ENCODE measurements at regions not wholly inside any gene's neighbourhood (a gene's known extent, or its start where the extent isn't known, plus 50 kb on each side); places are given as distances from the start of the nearest gene placed in this dataset.
"Not testable (repeated sequence)": the region's sequence is repeated elsewhere in the genome, so short reads cannot be mapped to it uniquely, and the experiment has no call there.

DNA sequence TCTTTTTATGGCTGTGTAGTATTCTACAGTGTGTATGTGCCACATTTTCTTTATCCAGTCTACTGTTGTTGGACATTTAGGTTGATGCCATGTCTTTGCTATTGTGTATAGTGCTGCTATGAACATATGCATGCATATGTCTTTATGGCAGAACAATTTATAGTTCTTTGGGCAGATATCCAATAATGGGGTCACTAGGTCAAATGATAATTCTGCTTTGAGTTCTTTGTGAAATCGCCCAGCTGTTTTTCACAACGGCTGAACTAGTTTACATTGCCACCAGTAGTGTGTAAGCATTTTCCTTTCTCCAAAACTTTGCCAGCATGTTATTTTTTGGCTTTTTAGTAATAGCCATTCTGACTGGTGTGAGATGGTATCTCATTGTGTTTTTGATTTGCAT is 214.8 kb upstream of the TMEM229A start:
- Histone ChIP-seq H3K9me3 (ENCODE audit: insufficient read depth, low read length) (no peaks in the 10 kb centered on the region), H3K27ac (ENCODE audit: low read depth, low read length) (no peak overlapping the region), H4K20me1 (ENCODE audit: low read depth, low read length) (no peaks in the 10 kb centered on the region), H3F3A (ENCODE audit: insufficient read depth) (no peaks in the 10 kb centered on the region), H3K79me2 (ENCODE audit: insufficient read depth, low read length) (no peaks in the 10 kb centered on the region), H3K27me3 (ENCODE audit: low read length) (no peaks in the 10 kb centered on the region), H2AFZ (ENCODE audit: low read depth, low read length, severe bottlenecking) (no peak overlapping the region), H3K9me2 (replicated peaks; ENCODE audit: insufficient read depth, low read length) (no peaks in the 10 kb centered on the region), H3K4me3 (ENCODE audit: insufficient read depth, low read length, poor library complexity, severe bottlenecking) (no peak overlapping the region), H3K36me3 (ENCODE audit: low read length) (no peaks in the 10 kb centered on the region), H3K9ac (ENCODE audit: low read length) (no peak overlapping the region), H3K4me2 (ENCODE audit: low read depth, low read length, poor library complexity, severe bottlenecking) (no peak overlapping the region)
- no peak for TF ChIP-seq CTCF (IDR thresholded peaks at IDR 0.05; ENCODE audit: insufficient read depth, low read length, poor library complexity, severe bottlenecking)
- no peak for TF ChIP-seq EZH2phosphoT487 (conservative IDR thresholded peaks at IDR 0.05; ENCODE audit: low read length)

GRCh38 chr7:124246262-124246863 is 213.5 kb upstream of the TMEM229A start:
- Histone ChIP-seq H2AFZ (ENCODE audit: low read depth, low read length, severe bottlenecking) (no peak overlapping the region), H3K4me3 (ENCODE audit: insufficient read depth, low read length, poor library complexity, severe bottlenecking) (no peak overlapping the region)

GRCh38 chr7:124244469-124244868 is 211.6 kb upstream of the TMEM229A start:
- not testable (repeated sequence) for H3K4me3 ChIP-seq (ENCODE audit: insufficient read depth, low read length, poor library complexity, severe bottlenecking); H3K27ac ChIP-seq (ENCODE audit: low read depth, low read length); H3K79me2 ChIP-seq (ENCODE audit: insufficient read depth, low read length); H3K4me2 ChIP-seq (ENCODE audit: low read depth, low read length, poor library complexity, severe bottlenecking); H4K20me1 ChIP-seq (ENCODE audit: low read depth, low read length); H3K9ac ChIP-seq (ENCODE audit: low read length); H2AFZ ChIP-seq (ENCODE audit: low read depth, low read length, severe bottlenecking); H3K9me2 ChIP-seq (replicated peaks; ENCODE audit: insufficient read depth, low read length); H3K36me3 ChIP-seq (ENCODE audit: low read length); H3K27me3 ChIP-seq (ENCODE audit: low read length); H3F3A ChIP-seq (ENCODE audit: insufficient read depth); H3K9me3 ChIP-seq (ENCODE audit: insufficient read depth, low read length)

More at GRCh38 chr7:124246262-124246863, 213.5 kb upstream of the TMEM229A start:
- H3K4me2 ChIP-seq (ENCODE audit: low read depth, low read length, poor library complexity, severe bottlenecking) = no peak overlapping the region
- no peaks in the 10 kb centered on the region for H3K9me2 ChIP-seq (replicated peaks; ENCODE audit: insufficient read depth, low read length)
- H3K27ac ChIP-seq (ENCODE audit: low read depth, low read length) = no peak overlapping the region
- H3K79me2 ChIP-seq (ENCODE audit: insufficient read depth, low read length) = no peaks in the 10 kb centered on the region
- H3F3A ChIP-seq (ENCODE audit: insufficient read depth) = no peaks in the 10 kb centered on the region
- H3K9me3 ChIP-seq (ENCODE audit: insufficient read depth, low read length) = no peaks in the 10 kb centered on the region
- no peak overlapping the region for H3K9ac ChIP-seq (ENCODE audit: low read length)
- no peaks in the 10 kb centered on the region for H3K36me3 ChIP-seq (ENCODE audit: low read length)
- no peaks in the 10 kb centered on the region for H4K20me1 ChIP-seq (ENCODE audit: low read depth, low read length)
- no peaks in the 10 kb centered on the region for H3K27me3 ChIP-seq (ENCODE audit: low read length)
- TF ChIP-seq EZH2phosphoT487 (conservative IDR thresholded peaks at IDR 0.05; ENCODE audit: low read length) = no peak
- no peak for TF ChIP-seq CTCF (IDR thresholded peaks at IDR 0.05; ENCODE audit: insufficient read depth, low read length, poor library complexity, severe bottlenecking)

DNA sequence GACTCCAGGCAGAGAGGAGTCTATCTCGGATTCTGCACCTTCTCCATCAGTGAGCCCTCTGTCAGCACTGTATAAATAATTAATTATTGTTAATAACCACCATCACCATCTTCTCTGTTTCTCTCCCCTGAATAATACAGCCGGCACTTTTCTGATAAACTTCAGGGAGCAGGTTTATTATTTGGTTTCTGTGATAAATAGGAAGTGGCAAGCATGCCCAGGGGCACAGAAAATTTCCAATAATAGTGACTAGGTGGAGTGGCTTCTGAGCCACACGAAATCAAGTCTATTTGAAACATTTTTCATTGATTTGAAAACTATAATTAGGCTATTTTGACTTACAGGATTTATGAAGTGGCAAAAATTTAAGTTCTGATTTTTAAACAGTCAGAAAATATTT is 186.8 kb upstream of the TMEM229A start:
- Histone ChIP-seq H2AFZ (ENCODE audit: low read depth, low read length, severe bottlenecking) (no peak overlapping the region), H3K9me3 (ENCODE audit: insufficient read depth, low read length) (peaks cover 14% of the 10 kb centered on the region; the same call in 1 of the 2 replicates), H3K27me3 (ENCODE audit: low read length) (no peaks in the 10 kb centered on the region), H3K9ac (ENCODE audit: low read length) (no peak overlapping the region), H3F3A (ENCODE audit: insufficient read depth) (no peaks in the 10 kb centered on the region), H3K27ac (ENCODE audit: low read depth, low read length) (no peak overlapping the region), H3K4me2 (ENCODE audit: low read depth, low read length, poor library complexity, severe bottlenecking) (no peak overlapping the region), H3K36me3 (ENCODE audit: low read length) (no peaks in the 10 kb centered on the region), H3K9me2 (replicated peaks; ENCODE audit: insufficient read depth, low read length) (no peaks in the 10 kb centered on the region), H4K20me1 (ENCODE audit: low read depth, low read length) (no peaks in the 10 kb centered on the region), H3K79me2 (ENCODE audit: insufficient read depth, low read length) (no peaks in the 10 kb centered on the region), H3K4me3 (ENCODE audit: insufficient read depth, low read length, poor library complexity, severe bottlenecking) (no peak overlapping the region)
- no peak for TF ChIP-seq CTCF (IDR thresholded peaks at IDR 0.05; ENCODE audit: insufficient read depth, low read length, poor library complexity, severe bottlenecking)

Data from SU-DHL-6 (cell line).